ENCODE measurements at regions not wholly inside any gene's neighbourhood (a gene's known extent, or its start where the extent isn't known, plus 50 kb on each side); places are given as distances from the start of the nearest gene placed in this dataset.
"Not testable (repeated sequence)": the region's sequence is repeated elsewhere in the genome, so short reads cannot be mapped to it uniquely, and the experiment has no call there.

DNA sequence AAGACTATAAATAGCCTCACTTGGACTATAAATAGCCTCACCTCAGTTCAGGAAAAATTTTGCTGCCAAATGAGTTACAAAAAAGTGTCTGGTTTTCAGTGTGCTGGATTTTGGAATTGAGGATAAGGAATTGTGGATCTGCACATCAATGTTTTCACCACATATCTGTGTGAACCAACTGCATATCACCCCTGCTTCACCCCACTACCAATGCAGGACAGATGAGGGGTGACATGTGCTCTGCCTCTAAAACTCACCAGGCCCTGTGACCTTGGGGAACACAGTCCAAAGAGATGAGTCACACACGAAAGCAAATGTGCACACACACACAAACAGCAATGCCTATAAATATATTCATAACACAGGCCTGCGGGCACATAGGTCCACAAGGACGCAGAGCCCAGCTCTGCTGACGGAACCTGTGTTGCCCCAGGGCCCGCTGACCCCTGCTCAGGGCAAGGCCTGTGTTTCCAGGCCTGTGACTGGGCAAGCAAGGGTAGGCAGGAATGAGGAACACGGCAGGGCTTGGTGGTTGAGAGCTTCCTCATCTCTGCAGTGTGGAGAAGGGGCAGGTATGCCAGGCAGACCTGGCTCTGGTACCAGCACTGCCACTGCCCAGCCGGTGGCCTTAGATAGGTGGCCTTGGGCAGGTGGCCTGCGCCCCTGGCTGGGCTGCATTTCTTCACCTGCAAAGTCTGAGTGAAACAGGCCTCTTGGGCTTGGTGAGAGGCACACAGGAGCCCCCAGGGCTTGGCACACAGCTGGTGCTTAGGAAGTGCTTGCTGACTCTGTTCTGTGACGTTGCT lies 82.4 kb downstream of the ARL6IP4 start:
- DNase-seq (ENCODE audit: low read depth in 3 of 3, low spot score in 1 of 3), result no peak

DNA sequence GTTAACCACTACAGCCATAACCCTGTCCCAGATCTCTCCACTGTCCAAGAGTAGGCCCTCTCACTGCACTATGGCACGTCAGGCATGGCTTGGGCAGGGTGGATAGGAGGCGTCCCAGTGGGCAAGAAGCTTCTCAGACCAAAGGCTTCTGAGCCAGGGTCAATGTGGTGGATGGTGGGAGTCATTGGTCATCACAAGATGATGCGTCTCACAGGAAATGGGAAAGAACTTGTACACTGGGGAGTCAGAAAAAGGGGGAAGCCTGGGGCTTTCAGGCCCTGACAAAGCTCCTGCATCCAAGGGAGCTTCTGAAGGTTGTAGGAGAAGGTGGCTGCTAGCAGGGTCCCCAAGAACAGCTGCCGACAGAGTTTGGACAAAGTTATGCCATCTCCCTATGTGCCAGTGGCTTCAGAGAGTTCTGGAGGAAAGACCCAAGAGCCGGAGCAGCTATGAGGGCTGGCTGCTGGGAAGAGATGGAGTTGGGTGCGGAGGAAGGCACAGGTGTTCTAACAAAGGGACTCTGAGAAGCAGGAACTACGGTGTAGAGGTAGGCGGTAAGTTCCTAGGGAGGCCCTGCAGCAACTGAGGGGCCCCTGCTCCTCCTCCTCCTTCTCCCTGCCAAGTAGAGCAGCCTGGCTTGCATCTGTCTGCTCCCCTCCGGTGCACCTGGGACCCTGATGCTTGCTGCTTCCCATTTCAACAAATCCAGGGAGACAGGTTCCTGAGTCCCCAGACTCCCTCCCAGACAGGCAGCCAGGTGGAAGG lies 81.1 kb downstream of the ARL6IP4 start:
- DNase-seq (ENCODE audit: low read depth in 3 of 3, low spot score in 1 of 3), result no peak

DNA sequence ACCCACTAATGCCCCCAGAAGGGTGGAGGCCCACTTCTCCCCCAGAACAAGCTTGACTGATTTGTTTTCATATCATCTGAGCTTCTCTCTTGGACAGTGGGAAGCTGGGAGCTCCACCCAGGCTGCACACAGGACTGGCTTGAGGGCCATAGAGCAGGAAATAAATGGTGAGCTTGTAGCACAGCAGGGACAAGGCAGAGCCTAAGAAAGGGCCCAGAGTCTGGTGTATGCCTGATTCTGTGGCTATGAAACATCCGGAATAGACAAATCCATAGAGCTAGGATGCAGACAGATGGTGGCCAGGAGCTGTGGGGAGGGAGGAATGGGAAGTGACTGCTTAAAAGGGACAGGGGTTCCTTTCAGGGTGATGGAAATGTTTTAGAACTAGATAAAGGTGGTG lies 79.0 kb downstream of the ARL6IP4 start:
- no peak for DNase-seq (ENCODE audit: low read depth in 3 of 3, low spot score in 1 of 3)

DNA sequence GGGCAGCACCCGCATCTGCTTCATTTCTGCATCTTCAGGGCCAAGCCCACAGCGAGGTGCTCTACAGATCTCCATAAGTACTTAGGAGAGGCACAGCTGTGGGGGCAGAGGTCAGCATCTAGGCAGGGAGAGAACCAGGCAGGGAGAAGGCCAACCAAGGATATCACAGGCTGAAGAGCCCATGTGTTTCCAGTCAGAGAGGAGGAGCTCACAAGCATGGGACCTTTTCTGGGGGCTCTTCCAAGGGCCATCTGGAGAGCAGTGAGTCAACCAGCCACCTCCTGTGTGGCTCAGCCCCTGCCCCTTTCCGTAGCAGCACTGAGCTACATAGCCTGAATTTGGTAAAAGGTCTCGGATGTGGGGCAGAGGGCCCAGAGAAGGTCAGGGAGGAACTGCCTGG lies 78.5 kb downstream of the ARL6IP4 start:
- DNase-seq (ENCODE audit: low read depth in 3 of 3, low spot score in 1 of 3), result no peak

DNA sequence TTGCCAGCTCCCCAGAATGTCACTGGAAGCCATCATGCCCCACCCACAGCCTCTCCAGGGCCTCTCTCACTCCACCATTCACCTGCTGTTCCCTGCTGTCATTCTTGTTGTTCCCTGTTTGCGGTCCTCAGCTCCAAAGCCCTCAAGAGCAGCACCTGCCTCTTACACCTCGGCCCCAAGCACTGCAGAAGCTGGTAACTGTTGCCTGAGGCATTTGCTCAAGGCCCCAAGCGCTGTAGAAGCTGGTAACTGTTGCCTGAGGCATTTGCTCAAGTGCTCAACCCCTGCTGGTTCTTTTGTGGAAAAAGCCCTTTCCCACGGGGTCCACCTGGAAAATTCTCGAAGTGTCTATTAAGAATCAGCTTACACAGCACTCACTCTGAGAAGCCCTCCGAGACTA lies 78.0 kb downstream of the ARL6IP4 start:
- no peak for DNase-seq (ENCODE audit: low read depth in 3 of 3, low spot score in 1 of 3)

DNA sequence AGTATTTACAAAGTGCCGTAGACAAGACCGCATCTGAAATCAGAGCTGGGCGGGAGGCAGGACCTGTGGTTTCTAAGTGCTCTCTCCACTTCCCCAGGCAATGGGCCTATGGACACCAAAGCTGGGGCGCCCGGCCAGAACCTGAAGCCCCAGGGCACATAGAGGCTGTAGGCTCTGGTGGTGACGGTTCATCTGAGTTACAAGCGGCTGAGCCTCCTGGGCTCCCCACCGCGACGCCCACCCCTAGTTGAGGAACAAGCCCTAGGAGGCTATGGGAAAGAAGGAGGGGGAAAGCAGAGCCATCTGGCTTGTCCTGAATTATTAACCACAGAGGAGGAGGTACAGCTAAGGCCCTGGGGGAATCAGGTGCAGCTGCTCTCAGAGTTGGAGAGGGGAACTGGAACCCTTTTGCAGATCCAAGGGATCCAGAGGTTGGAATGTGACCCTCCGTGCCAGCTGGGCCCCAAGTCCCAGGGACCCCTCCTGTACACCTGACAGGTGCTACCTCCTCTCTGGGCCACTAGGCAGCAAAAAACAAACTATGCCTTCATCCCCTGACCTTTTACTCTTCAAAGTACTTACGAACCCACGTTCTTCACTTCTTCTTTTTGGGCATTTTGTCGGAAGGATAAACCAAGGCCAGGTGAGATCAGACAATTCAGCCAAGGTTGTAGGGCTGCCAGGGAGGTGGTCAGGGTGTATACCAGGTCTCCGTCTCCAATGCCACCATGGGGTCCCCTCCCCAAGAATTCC lies 77.2 kb downstream of the ARL6IP4 start:
- DNase-seq (ENCODE audit: low read depth in 3 of 3, low spot score in 1 of 3), result no peak

DNA sequence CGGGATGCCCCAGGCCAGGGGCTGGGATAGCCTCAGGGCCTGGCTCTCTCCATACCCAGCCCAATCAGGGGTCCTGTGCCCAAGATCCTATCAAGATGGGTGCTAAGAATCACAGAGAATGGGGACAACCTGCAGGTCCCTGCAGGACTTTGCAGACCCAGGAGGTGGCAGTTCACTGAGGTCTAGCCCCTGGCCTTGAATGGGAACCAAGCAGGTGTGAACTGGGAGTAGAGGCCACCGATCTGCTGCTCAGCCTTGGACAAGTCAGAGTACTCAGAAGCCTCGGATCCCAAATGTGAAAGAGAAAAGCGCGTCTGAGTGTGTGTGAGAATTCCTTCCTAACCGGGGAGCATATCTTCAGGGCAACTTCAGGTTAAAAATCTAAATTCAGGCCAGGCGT lies 76.2 kb downstream of the ARL6IP4 start:
- DNase-seq (ENCODE audit: low read depth in 3 of 3, low spot score in 1 of 3), result no peak

DNA sequence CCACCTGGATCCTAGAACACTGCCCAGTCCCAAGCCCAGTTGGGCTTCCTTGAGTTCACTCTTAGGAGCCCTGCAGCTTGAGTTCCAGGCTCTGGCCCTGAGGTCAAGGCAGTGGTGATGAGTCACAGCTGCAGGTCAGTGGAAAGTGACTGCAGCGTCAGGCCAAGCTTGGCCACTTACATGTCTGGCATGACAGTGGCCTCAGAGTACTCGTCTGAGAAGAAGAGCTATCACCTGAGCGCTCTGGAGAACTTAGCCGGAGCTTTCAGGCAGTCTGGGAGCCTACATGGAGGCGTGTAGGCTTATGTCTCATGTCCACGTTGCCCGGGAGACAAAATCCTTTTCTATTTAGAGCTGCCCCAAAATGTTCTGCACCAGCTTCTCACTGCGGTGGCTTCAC lies 75.6 kb downstream of the ARL6IP4 start:
- no peak for DNase-seq (ENCODE audit: low read depth in 3 of 3, low spot score in 1 of 3)

DNA sequence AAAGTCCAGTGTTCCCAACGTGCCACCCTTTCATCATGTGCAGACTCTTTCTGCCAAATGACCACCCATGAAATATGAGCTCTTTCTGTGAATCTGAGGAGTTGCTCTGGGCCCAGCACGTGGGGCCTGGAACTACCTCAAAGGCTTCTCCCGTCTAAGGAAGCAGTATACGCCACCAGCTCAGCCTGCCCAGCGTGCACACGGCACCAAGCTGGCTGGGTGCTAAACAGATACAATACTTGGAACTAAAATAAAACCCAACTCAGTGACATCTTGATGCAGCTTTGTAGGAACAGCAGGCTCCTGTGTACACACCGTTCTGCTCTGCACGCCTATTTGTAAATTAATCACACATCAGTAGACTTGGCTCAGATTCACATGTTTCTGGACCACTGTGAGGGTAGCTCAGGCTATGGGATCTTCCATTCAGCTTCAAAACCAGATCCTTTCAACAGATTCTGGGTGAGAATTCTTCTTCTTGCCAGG lies 74.8 kb downstream of the ARL6IP4 start:
- no peak for DNase-seq (ENCODE audit: low read depth in 3 of 3, low spot score in 1 of 3)

DNA sequence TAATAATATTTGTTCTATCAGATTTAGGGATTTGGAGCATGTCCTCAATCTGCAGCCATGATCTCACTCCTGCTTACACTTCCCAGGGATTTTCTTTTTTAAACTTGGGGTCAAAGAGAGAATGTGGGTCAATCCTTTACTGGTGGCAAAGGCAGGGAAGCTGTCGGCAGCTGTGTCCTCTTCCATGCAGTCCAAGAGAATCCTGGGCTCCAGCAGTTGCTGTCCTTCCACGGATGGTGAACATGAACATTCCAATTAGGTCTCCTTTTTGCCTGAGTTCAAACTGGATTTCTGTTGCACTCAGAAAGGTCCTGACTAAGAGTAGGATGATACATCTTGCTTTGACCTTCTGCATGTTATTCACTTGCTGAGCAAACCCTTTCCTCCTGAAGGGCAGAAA lies 73.9 kb downstream of the ARL6IP4 start:
- DNase-seq (ENCODE audit: low read depth in 3 of 3, low spot score in 1 of 3), result no peak

DNA sequence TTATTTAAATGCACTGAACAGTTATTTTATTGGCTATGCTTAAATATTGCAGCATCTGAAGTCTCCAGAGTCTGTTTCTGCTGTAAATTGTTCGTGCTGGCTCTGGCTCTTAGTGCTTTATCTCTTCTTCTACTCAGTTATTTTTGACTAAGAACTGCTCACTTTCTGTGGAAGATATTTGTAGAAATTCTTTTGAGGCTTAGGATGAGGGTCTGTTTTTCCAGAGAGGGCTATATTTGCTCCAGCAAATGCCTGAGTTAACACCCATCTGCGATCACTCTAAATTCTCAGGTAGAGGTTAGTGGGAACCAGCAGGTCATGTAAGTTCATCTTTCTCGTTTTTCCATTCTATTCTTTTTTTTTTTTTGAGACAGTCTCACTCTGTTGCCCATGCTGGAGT lies 71.1 kb downstream of the ARL6IP4 start:
- no peak for DNase-seq (ENCODE audit: low read depth in 3 of 3, low spot score in 1 of 3)

DNA sequence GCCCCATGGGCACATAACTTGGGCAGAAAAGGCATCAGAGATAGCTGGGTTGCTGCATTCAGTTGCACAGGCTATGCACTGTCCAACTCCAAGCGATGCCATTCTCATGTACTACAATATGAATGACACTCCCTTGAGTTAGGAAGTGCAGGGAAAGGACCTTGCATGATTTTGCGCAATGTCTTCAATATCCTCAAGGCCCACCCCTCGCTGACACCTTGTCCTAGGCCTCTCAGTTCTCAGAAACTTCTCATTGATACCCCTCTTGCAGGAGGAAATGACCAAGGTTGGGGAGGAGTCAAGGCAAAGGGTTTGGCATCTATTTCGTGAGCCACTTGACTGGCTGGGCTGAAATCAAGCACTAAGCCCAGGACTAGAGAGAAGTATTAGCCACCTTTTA lies 70.4 kb downstream of the ARL6IP4 start:
- DNase-seq (ENCODE audit: low read depth in 3 of 3, low spot score in 1 of 3), result no peak

DNA sequence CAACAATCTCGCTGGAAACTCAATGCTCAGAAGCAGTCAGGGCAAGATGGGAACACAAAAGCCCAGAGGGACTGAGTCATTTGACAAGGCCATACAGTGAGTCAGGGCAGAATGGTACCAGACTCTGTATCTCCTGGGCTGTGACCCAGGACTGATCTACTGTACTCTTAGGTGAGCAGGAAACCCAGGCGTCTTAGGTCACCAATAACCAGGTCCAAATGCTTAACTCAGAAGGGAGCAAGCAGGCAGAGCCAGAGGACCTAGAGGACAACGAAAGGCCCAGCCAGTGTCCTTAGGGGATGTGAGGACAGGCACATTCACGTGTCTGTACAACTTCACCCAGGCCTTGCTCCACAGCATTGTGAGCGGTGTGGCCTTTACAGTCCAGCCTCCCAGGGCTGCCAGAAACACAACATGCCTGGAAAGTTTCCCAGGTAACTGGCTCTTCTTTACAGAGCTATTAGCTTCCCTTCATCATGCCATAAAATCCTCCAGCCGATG lies 69.9 kb downstream of the ARL6IP4 start:
- no peak for DNase-seq (ENCODE audit: low read depth in 3 of 3, low spot score in 1 of 3)

DNA sequence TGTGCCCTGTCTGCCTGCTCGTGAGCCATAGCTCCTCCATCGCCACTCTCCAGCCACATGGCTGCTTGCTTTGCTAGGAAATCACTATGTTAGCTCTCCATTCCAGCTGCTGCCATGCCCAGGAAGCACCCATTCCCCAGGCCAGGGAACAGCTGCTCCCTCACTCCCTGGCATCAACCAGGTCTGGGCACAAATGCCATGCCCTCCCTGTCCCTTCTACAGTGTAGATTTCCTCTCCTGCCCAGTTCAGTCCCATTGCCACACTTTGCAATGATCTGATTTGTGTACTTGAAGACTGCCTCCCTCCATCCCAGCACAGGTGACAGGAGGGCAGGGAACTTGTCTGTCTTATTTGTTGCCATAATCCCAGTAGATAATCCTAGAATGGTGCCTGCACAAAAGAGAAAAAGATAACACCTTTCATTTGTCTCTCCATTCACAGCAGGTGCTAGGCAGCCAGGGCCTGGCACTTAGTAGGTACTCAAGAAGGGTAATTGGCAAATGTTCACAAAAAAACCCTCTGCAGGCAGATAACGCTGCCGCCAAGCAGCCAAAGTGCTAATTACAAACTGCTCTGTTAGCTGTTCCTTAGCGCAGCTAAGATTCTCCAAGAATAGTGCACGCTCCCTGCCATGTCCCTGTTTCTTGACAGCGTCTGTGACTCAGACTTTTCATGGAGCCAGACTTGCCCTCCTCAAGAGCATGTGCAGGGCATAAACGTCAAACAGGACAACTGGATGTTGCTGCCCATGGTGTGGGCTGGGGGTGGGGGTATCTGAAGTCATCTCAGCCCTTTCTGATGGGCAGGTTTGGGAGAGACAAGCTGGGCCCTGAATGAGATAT lies 69.1 kb downstream of the ARL6IP4 start:
- DNase-seq (ENCODE audit: low read depth in 3 of 3, low spot score in 1 of 3), result no peak

DNA sequence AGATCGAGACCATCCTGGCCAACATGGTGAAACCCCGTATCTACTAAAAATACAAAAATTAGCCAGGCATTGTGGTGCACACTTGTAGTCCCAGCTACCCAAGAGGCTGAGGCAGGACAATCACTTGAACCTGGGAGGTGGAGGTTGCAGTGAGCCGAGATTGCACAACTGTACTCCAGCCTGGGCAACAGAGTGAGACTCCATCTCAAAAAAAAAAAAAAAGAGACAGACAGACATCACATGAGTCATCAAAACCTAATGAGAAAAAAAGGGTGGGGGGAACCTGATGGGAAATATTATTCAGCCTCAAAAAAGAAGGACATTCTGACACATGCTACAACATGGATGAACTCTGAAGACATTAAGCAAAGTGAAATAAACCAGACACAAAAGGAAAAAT lies 67.4 kb downstream of the ARL6IP4 start:
- not testable (repeated sequence) for DNase-seq (ENCODE audit: low read depth in 3 of 3, low spot score in 1 of 3)

DNA sequence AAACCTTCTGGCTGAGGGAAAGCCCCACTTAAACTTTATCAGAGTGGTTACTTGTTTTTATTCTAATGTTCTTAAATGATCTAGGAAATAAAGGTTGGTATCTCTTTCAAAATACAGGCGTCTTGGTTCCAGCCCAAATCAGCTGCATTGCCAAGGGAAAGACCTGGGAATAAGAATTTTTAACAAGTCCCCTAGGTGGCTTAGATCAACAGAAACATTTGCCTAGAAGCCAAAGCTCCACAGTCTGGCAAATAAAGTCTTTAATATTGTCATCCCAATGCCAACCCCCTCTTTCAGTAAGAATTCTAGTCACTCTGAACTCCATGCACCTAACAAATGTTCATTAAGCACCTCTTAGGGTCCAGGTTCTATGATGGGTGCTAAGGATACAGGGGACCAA lies 66.8 kb downstream of the ARL6IP4 start:
- no peak for DNase-seq (ENCODE audit: low read depth in 3 of 3, low spot score in 1 of 3)

DNA sequence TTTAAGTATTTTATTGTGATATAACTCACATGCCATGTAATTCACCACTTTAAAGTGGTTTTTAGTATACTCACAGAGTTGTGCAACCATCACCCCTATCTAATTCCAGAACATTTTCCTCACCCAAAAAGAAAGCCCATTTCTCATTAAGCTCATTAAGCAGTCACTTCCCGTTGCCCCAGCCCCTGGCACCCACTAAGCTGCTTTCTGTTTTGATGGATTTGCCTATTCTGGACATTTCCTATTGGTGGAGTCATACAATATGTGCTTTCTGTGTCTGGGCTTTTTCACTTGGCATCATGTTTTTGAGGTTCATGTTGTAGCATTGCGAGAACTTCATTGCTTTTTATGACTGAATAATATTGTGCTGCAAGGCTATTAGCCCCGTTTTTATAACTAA lies 66.0 kb downstream of the ARL6IP4 start:
- DNase-seq (ENCODE audit: low read depth in 3 of 3, low spot score in 1 of 3), result no peak

DNA sequence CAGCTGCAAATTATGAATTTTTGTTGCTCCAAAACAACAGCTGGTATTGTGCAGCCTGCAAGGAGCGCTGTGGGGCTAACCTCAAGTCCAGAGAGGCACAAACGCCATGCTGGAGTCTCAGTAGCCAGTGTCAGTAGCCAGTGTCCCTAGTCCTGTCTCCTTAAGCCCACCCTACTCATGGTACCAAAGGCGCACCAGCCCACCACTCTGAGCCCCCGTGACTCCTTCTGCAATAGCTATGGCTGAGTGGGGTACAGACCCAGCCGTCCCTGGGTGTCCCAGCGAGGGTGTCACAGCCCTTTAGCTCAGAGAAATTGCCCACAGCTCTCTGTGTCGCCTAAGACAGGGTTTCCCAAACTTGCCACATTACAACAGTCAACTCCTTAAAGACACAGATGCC lies 65.2 kb downstream of the ARL6IP4 start:
- DNase-seq (ENCODE audit: low read depth in 3 of 3, low spot score in 1 of 3), result no peak

DNA sequence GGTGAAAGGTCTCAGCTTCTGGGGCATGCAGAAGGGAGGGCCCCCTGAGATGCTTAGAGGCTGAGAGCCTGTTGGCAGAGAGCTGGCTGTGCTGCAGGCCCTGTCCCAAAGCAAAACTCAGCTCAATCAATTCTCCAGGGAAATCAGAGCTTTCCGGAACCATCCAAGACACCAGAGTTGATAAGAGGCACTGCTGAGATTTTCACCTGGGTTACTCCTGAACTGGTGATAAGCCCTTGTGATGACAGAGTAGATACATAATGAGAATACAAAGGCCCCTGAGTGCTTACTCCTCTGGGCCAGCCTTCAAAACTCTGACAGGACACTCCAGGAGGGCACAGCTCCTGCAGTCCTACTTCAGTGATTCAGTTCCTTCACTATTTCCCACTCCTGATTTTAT lies 63.9 kb downstream of the ARL6IP4 start:
- no peak for DNase-seq (ENCODE audit: low read depth in 3 of 3, low spot score in 1 of 3)

DNA sequence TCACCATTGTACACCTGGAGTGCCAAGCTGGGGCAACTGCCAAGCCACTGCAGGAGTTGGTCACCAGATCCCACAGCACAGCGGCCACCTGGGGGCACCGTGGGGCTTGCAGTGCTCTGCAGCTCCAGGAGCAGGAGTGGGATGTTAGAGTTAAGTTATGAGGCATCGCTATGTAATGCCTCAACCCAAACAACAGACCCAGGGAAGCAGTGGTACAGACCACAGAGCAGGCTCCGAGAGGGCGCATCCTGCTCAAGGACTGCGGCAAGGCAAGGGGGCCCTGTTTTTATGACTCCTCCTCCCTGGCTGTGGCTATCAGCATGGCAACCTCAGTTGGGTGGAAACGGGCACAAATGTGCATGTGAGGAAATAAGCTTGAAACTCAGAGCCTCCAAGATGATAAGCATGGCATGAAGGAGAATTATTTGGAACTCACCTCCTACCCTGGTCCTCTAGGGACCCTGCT lies 63.1 kb downstream of the ARL6IP4 start:
- peak; percentile 31 to 59 (median 38) for DNase-seq (ENCODE audit: low read depth in 3 of 3, low spot score in 1 of 3)

DNA sequence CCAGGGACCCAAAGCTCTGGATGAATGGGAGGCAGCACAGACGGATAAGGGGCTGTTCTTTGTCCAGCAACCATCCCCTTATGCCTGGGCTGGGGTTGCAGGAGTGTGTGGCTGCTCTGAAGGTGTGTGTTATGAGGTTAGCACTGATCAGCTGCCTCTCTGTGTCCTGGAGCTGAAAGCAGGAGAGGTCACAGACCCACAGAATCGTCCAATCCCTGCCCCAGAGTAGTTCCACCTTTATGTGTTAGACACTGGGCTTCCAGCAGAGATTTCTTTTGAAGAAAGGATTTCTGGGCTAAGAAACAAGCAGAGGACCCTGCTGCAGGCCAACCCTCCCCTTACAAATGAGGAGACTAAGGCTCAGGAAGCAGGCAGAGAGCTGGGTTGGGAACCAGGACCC lies 62.4 kb downstream of the ARL6IP4 start:
- DNase-seq (ENCODE audit: low read depth in 3 of 3, low spot score in 1 of 3), result no peak
